ENCODE measurements at regions not wholly inside any gene's neighbourhood (a gene's known extent, or its start where the extent isn't known, plus 50 kb on each side); places are given as distances from the start of the nearest gene placed in this dataset.

GRCh38 chr9:32837551-32838058 lies 54.3 kb downstream of the TMEM215 start:
- H3K27ac ChIP-seq = no peak overlapping the region
- no peak for DNase-seq (ENCODE audit: low read depth, low spot score)

- no peak for DNase-seq (ENCODE audit: low read depth, low spot score)
- no peak overlapping the region for H3K27ac ChIP-seq
Measured at GRCh38 chr9:32839013-32839885, 55.9 kb downstream of the TMEM215 start.

- H3K27ac ChIP-seq = no peak overlapping the region
- DNase-seq (ENCODE audit: low read depth, low spot score) = no peak
Measured at GRCh38 chr9:32841314-32841713, 58.0 kb downstream of the TMEM215 start.

GRCh38 chr9:32843295-32843694 lies 60.0 kb downstream of the TMEM215 start:
- H3K27ac ChIP-seq = no peak overlapping the region
- no peak for DNase-seq (ENCODE audit: low read depth, low spot score)

GRCh38 chr9:32844259-32844658 lies 60.9 kb downstream of the TMEM215 start:
- H3K27ac ChIP-seq = no peak overlapping the region
- no peak for DNase-seq (ENCODE audit: low read depth, low spot score)

GRCh38 chr9:32854271-32854670 lies 70.9 kb downstream of the TMEM215 start:
- H3K27ac ChIP-seq = no peak overlapping the region
- DNase-seq (ENCODE audit: low read depth, low spot score) = no peak

GRCh38 chr9:32855752-32856151 lies 72.4 kb downstream of the TMEM215 start:
- no peak for DNase-seq (ENCODE audit: low read depth, low spot score)
- no peak overlapping the region for H3K27ac ChIP-seq

GRCh38 chr9:32863291-32863690 lies 80.0 kb downstream of the TMEM215 start:
- no peak for DNase-seq (ENCODE audit: low read depth, low spot score)
- H3K27ac ChIP-seq = no peak overlapping the region

- no peak for DNase-seq (ENCODE audit: low read depth, low spot score)
- no peak overlapping the region for H3K27ac ChIP-seq
Measured at GRCh38 chr9:32864971-32865370, 81.6 kb downstream of the TMEM215 start.

- no peak overlapping the region for H3K27ac ChIP-seq
- no peak for DNase-seq (ENCODE audit: low read depth, low spot score)
Measured at GRCh38 chr9:32866273-32866672, 82.9 kb downstream of the TMEM215 start.

GRCh38 chr9:32867026-32867425 lies 83.7 kb downstream of the TMEM215 start:
- no peak overlapping the region for H3K27ac ChIP-seq
- no peak for DNase-seq (ENCODE audit: low read depth, low spot score)

GRCh38 chr9:32867601-32868204 lies 84.4 kb downstream of the TMEM215 start:
- H3K27ac ChIP-seq = no peak overlapping the region
- DNase-seq (ENCODE audit: low read depth, low spot score) = no peak

GRCh38 chr9:32869404-32869803 lies 86.1 kb downstream of the TMEM215 start:
- no peak for DNase-seq (ENCODE audit: low read depth, low spot score)
- no peak overlapping the region for H3K27ac ChIP-seq

- no peak overlapping the region for H3K27ac ChIP-seq
- DNase-seq (ENCODE audit: low read depth, low spot score) = no peak
Measured at GRCh38 chr9:32873131-32873530, 89.8 kb downstream of the TMEM215 start.

- no peak overlapping the region for H3K27ac ChIP-seq
- no peak for DNase-seq (ENCODE audit: low read depth, low spot score)
Measured at GRCh38 chr9:32873553-32873952, 90.2 kb downstream of the TMEM215 start.

- no peak for DNase-seq (ENCODE audit: low read depth, low spot score)
- H3K27ac ChIP-seq = no peak overlapping the region
Measured at GRCh38 chr9:32875242-32875641, 91.9 kb downstream of the TMEM215 start.

- DNase-seq (ENCODE audit: low read depth, low spot score) = no peak
- no peak overlapping the region for H3K27ac ChIP-seq
Measured at GRCh38 chr9:32875748-32876147, 92.4 kb downstream of the TMEM215 start.

- DNase-seq (ENCODE audit: low read depth, low spot score) = no peak
- H3K27ac ChIP-seq = no peak overlapping the region
Measured at GRCh38 chr9:32877103-32877502, 93.8 kb downstream of the TMEM215 start.

GRCh38 chr9:32877639-32878217 lies 94.4 kb downstream of the TMEM215 start:
- no peak overlapping the region for H3K27ac ChIP-seq

GRCh38 chr9:32879335-32879734 lies 96.0 kb downstream of the TMEM215 start:
- no peak for DNase-seq (ENCODE audit: low read depth, low spot score)
- no peak overlapping the region for H3K27ac ChIP-seq

More at GRCh38 chr9:32877639-32878217, 94.4 kb downstream of the TMEM215 start:
- DNase-seq (ENCODE audit: low read depth, low spot score) = no peak

- H3K27ac ChIP-seq = no peak overlapping the region
Measured at GRCh38 chr9:32881948-32882347, 98.6 kb downstream of the TMEM215 start.

More at GRCh38 chr9:32881948-32882347, 98.6 kb downstream of the TMEM215 start:
- DNase-seq (ENCODE audit: low read depth, low spot score) = no peak

All from epithelial cell of prostate (primary cell).